ENCODE measurements at regions not wholly inside any gene's neighbourhood (a gene's known extent, or its start where the extent isn't known, plus 50 kb on each side); places are given as distances from the start of the nearest gene placed in this dataset.

DNA sequence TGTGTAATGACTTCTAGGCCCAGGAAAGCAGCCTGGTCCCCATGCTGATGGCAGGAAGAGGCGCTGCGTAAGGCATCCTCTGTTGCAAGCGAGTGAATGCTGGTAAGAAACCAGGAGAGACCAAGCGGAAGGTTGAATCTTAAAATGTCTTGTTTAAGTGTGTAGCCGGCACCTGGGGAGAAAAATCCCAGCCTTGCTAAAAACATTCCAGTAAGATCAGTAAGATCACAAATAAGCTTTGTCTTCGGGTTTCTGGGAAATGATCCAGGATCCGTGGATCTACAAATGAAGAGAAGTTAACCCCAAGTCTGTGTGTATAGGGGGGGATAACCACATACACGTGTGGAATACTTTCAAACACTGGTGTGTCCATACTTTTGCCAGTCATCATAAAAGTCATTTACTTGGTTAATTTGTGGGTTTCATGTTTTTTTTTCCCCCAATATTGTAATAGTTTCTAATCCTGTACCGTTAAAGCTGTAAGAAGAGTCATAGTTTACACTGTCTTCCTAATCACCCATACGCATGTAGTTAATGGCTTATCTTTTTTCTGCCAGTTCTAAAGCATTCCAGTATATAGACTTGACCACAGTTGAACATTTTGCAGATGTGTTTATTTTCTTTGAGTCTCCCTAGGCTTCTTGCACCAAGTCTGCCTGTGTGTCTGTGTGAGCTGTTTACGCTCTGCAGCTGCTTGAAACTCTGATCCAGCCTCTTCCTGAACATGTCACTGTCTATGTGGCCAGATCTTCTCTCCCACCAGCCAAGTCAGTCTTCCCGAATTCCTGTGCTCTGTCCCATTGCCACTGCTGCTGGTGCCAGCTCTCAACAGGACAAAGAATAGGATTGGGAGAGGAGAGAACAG, 135.9 kb upstream of the ARL4C start:
- Histone ChIP-seq H3K36me3 (ENCODE audit: control insufficient read depth, insufficient read depth, low read length) (no peaks in the 10 kb centered on the region), H3K4me3 (ENCODE audit: low read depth, low read length) (no peak overlapping the region), H3K27me3 (ENCODE audit: control insufficient read depth, insufficient read depth, low read length) (no peaks in the 10 kb centered on the region)
- TF ChIP-seq, protein P1, sequence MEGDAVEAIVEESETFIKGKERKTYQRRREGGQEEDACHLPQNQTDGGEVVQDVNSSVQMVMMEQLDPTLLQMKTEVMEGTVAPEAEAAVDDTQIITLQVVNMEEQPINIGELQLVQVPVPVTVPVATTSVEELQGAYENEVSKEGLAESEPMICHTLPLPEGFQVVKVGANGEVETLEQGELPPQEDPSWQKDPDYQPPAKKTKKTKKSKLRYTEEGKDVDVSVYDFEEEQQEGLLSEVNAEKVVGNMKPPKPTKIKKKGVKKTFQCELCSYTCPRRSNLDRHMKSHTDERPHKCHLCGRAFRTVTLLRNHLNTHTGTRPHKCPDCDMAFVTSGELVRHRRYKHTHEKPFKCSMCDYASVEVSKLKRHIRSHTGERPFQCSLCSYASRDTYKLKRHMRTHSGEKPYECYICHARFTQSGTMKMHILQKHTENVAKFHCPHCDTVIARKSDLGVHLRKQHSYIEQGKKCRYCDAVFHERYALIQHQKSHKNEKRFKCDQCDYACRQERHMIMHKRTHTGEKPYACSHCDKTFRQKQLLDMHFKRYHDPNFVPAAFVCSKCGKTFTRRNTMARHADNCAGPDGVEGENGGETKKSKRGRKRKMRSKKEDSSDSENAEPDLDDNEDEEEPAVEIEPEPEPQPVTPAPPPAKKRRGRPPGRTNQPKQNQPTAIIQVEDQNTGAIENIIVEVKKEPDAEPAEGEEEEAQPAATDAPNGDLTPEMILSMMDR (IDR thresholded peaks at IDR 0.05; ENCODE audit: insufficient read depth, low read length, poor library complexity, severe bottlenecking): no peak
- peak; percentile 32 for DNase-seq (ENCODE audit: low read depth)

DNA sequence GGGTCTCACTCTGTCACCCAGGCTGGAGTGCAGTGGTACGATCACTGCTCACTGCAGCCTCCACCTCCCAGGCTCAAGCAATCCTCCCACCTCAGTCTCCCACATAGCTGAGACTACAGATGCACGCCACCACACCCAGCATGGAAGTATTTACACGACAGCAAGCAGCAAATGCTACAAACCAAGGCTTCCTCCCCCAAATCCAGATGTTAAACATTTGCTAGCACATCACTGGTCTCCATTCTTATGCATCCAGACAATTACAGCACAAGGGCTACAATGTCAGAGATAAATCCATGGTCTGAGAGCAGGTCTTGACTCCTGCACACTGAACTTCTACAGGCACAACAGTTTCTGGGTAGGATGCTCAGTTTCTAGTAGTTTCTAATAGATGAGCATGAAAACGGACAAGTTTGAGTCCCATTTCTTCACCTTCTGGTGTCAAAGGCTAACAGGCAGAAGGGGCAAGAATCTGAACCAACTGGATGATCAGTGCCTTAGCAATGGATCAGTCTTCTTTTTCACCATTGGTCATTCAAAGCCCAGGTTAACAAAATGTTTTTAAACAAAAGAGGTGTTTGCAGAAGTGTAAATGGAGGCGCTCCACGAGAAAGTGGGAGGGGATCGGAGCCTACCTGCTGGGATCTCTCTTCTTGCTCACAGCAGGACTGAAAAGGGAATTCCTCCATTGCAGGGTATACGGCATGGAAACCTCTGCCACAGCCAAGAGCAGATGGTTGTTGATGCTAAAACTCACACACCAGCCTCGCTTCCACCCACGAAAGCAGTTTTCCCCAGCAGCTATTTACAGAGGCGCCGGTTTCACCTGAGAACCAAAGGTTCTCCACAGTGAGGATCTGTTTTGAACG, 135.0 kb upstream of the ARL4C start:
- H3K4me3 ChIP-seq (ENCODE audit: low read depth, low read length): no peak overlapping the region
- no peaks in the 10 kb centered on the region for H3K36me3 ChIP-seq (ENCODE audit: control insufficient read depth, insufficient read depth, low read length)
- TF ChIP-seq, protein P1 (IDR thresholded peaks at IDR 0.05; ENCODE audit: insufficient read depth, low read length, poor library complexity, severe bottlenecking): no peak
- no peak for DNase-seq (ENCODE audit: low read depth)
- no peaks in the 10 kb centered on the region for H3K27me3 ChIP-seq (ENCODE audit: control insufficient read depth, insufficient read depth, low read length)

DNA sequence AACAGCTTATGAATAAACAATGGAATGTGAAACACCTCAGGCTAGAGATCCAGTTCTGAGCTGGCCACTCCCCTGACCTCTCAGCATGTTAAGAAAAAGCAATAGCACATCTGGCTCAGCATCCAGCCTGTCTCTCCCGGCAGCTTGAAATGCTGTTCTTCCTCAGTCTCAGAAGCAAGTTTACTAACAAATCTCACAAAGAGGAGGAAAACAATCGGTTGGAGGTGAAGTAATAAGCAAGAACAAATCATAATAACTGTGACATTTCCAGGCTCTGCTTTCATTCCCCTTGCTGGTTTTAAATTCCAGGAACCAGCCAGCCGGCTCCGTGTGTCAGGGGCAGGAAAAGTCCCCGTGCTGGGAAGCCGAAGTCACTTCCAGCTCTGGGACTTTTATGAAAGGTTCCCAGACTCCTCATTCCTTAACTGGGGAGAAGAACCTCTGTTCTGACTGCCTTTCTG, 133.9 kb upstream of the ARL4C start:
- TF ChIP-seq, protein P1 (IDR thresholded peaks at IDR 0.05; ENCODE audit: insufficient read depth, low read length, poor library complexity, severe bottlenecking): no peak
- Histone ChIP-seq H3K27me3 (ENCODE audit: control insufficient read depth, insufficient read depth, low read length) (no peaks in the 10 kb centered on the region), H3K4me3 (ENCODE audit: low read depth, low read length) (no peak overlapping the region), H3K36me3 (ENCODE audit: control insufficient read depth, insufficient read depth, low read length) (no peaks in the 10 kb centered on the region)
- no peak for DNase-seq (ENCODE audit: low read depth)

DNA sequence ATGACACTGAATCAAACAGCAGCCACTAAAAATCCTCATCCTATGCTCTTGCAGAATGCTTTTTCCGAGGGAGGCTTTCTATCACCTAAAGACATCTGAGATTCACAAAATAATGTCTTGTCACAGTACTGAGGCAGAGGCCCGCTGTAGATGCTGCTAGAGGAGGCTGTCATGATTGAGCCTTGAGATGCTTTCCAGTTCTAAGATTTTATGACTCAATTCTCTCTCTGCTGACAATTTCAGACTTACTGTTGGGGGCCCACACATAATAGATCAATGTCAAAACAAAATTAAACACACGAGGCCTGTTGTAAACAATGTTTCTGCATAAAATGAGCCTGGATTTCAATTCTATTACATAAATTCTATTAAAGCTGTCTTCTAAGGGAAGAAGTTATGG, 132.7 kb upstream of the ARL4C start:
- Histone ChIP-seq H3K36me3 (ENCODE audit: control insufficient read depth, insufficient read depth, low read length) (no peaks in the 10 kb centered on the region), H3K4me3 (ENCODE audit: low read depth, low read length) (no peak overlapping the region), H3K27me3 (ENCODE audit: control insufficient read depth, insufficient read depth, low read length) (no peaks in the 10 kb centered on the region)
- no peak for DNase-seq (ENCODE audit: low read depth)
- TF ChIP-seq, protein P1 (IDR thresholded peaks at IDR 0.05; ENCODE audit: insufficient read depth, low read length, poor library complexity, severe bottlenecking): no peak

DNA sequence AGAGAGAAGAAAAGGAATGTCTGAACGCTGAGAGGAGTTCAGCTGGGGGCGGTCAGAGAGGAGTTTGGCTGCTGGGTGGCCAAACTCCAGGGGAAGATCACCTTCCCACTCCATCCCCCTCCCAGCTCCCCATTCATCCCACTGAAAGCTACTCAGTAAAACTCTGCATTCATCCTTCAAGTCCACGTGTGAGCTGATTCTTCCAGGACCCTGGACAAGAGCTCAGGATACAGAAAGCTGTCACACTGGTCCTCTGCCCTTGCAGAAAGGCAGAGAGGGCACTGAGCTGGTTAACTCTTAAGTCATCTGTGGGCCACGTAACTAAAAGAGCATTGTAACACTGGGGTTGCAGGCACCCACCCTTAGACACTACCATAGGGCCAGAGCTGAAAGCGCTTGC, 132.1 kb upstream of the ARL4C start:
- no peak for DNase-seq (ENCODE audit: low read depth)

More for the DNA sequence above, 132.1 kb upstream of the ARL4C start:
- TF ChIP-seq, protein P1 (IDR thresholded peaks at IDR 0.05; ENCODE audit: insufficient read depth, low read length, poor library complexity, severe bottlenecking): no peak
- no peak overlapping the region for H3K4me3 ChIP-seq (ENCODE audit: low read depth, low read length)
- H3K36me3 ChIP-seq (ENCODE audit: control insufficient read depth, insufficient read depth, low read length): no peaks in the 10 kb centered on the region
- no peaks in the 10 kb centered on the region for H3K27me3 ChIP-seq (ENCODE audit: control insufficient read depth, insufficient read depth, low read length)
